ENCODE measurements at regions not wholly inside any gene's neighbourhood (a gene's known extent, or its start where the extent isn't known, plus 50 kb on each side); places are given as distances from the start of the nearest gene placed in this dataset.
"Not testable (repeated sequence)": the region's sequence is repeated elsewhere in the genome, so short reads cannot be mapped to it uniquely, and the experiment has no call there.

- FAIRE-seq: peak; percentile 90
These were observed 232.8 kb upstream of the RASGEF1B start for GRCh38 chr4:81704461-81704860.

GRCh38 chr4:81700189-81700588 is 228.5 kb upstream of the RASGEF1B start:
- FAIRE-seq: no peak

- no peak for FAIRE-seq
These were observed 227.0 kb upstream of the RASGEF1B start for GRCh38 chr4:81698538-81699296.

GRCh38 chr4:81694176-81694913 is 222.6 kb upstream of the RASGEF1B start:
- no peak for FAIRE-seq

GRCh38 chr4:81690871-81691270 is 219.2 kb upstream of the RASGEF1B start:
- FAIRE-seq: no peak

DNA sequence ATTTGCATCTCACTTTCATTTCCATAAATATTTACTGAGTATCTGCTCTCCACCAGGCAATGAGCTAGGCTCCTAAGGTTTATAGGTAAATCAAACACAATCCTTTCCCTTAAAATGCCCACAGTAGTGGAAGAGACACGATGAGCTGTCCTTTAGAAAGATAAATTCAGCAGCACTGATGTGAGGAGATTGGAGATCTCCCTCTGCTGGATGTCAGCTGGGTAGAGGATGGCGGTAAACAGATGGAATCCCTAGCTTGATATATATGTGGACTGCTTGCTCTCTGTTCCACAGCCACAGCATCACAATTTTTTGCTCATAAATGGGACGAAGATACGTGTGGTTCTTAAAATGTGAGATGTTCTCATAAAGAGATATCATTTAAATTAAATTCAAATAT is 216.4 kb upstream of the RASGEF1B start:
- no peak for FAIRE-seq

- FAIRE-seq: no peak
These were observed 215.8 kb upstream of the RASGEF1B start for GRCh38 chr4:81687471-81687870.

DNA sequence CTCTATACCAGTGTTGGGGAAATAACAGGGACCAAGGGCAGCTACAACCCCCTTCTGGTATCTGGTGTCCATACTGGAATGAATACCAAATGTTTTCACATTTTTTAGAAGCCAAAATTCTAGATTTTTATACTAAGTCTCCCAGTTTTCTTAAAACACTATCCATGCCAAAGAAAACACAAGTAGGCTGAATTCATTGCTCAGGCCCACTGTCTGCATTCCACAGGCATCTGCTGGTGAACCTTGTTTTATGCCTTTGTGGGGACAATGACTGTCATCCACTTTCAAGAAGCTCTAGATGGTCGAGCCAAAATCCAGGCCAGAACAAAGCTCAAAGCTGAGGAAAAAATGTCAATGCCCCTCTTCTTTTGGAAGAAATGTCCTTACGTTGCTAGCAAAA is 213.4 kb upstream of the RASGEF1B start:
- no peak for FAIRE-seq

GRCh38 chr4:81684352-81684751 is 212.6 kb upstream of the RASGEF1B start:
- FAIRE-seq: no peak

- FAIRE-seq: no peak
These were observed 210.8 kb upstream of the RASGEF1B start for GRCh38 chr4:81682492-81682891.

GRCh38 chr4:81679315-81679714 is 207.6 kb upstream of the RASGEF1B start:
- no peak for FAIRE-seq

- FAIRE-seq: no peak
These were observed 207.1 kb upstream of the RASGEF1B start for GRCh38 chr4:81678801-81679200.

- no peak for FAIRE-seq
These were observed 204.8 kb upstream of the RASGEF1B start for GRCh38 chr4:81676537-81676936.

DNA sequence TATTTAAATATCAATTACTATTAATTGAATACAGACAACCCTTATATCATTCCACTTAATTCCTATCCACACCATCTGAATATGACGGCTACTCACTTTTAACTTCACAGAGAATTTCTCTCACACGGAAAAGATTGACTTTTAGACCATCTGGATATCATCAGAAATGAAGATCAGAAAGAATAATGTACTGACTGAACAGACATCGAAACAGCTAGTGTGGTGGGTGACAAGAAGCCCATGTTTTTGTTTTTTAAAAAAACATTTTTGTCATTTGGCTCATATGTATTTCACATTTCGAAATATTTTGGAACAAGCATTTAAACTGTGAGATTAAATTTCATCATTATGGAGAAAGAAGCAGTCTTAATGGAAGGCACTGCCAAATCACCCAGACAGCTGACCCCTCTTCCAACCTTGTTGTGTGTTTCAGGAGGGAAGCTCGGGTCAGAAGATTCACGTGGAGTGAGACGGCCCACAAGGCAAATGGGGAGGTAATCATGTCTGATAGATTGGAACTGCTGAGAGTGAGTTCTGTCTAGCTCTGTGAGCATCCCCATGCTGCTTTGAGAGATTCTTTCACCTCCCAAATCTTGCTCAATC is 204.2 kb upstream of the RASGEF1B start:
- peak; percentile 18 for FAIRE-seq

DNA sequence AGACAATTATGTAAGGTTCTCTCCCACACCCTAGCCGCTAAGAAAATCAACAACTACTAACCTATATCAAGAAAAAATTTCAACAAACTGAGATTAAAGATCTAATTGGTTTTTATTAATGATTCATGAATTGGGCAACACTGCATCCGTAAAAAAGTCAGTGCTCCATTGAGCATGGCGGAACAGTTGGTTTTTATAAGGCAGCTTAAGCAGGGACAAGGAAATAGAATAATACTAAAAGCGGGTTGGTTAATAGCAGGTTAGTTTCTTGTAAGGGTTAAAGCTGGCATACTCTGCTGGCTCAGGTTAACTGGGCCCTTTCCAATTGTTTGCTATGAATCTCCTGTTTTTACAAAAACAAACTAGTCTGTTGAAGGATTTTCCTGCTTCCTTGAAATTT is 202.3 kb upstream of the RASGEF1B start:
- no peak for FAIRE-seq

- FAIRE-seq: not testable (repeated sequence)
These were observed 196.6 kb upstream of the RASGEF1B start for GRCh38 chr4:81668328-81668727.

DNA sequence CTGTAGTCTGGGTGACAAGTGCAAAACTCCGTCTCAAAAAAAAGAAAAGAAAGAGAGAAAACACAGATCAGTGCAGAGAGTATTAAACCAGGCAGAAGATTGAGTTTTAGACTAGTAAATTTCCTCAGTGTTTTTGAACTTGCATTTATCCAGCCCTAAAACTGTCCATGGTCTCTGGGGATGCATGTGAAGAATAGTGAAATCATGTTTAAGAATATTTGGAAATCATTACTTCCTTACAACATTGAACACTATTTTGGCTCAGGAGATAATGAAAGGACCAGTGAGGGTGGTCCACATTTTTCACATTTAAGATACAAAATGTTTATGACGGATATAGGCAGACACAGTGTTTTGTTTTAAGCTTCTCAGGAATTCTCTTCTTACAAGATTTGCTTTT is 195.8 kb upstream of the RASGEF1B start:
- no peak for FAIRE-seq

- FAIRE-seq: no peak
These were observed 194.8 kb upstream of the RASGEF1B start for GRCh38 chr4:81666491-81666890.

GRCh38 chr4:81665649-81666048 is 193.9 kb upstream of the RASGEF1B start:
- no peak for FAIRE-seq

DNA sequence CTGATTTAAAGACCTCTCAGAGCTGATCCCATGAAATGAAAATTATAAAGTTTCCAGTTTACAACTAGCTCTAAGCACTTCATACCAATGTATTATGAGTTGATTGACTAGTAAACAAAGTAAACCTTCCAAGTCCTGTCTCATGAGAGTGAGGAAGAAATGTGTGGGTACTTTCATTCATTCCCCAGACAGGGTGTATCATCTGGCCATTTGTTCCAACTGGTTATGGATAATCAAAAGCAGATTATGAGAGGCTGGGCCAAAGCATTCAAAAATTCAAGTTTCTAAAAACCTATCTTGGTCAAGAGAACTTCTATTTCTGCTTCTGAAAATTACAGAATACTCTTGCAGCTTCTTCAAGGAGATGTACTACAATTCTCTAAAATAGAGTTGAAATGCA is 193.3 kb upstream of the RASGEF1B start:
- no peak for FAIRE-seq

DNA sequence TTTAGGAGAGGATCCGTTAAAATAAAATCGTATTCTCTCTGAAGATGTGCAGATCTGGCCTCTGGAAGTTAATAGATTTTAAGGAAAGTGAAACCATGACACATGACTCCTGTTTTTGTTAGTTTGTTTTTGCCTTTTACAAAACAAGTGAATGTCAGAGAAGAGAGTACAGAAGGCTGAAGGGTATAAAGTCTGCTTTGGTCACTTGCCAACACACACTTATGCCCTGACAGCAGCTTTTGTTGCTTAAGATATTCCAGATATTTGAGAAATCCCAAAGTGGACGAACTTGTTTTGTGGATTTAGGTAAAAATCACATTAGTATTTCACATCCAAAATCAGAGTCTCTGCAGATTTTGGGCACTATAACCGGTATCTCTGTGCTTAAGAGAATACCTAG is 192.4 kb upstream of the RASGEF1B start:
- peak; percentile 33 for FAIRE-seq

DNA sequence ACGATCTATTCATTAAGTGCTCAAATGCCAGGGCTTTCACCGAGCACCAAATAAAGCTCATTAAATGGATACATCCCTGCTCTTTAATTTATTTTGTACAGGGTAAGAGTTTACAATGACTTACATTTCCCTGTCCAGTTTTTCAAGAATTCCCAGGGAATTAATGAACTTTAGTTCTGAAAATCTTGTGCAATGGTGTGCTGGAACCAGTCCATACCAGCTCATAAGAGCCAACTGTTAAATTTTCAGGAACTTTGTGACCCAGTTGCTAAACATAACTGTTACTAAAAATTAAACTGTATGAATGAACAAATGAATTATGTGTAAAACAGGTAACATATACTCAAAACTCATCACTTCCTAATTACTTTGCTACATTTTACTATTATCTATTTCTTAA is 191.7 kb upstream of the RASGEF1B start:
- no peak for FAIRE-seq

DNA sequence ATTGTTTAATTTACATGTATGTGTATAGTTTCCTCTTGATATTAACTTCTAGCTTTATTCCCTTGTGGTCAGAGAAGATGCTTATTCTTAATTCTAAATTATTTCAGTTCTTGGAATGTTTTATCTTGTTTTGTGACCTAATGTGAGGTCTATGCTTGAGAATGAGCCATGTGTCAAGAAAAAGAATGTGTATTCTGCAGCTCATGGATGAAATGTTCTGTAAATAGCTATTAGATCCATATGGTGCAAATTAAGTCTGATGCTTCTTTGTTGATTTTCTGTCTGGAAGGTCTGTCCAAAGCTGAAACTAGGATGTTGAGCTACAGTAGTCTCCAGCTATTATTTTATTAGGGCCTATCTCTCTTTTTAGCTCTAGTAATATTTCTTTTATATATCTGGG is 187.3 kb upstream of the RASGEF1B start:
- no peak for FAIRE-seq

GRCh38 chr4:81652069-81652478 is 180.4 kb upstream of the RASGEF1B start:
- FAIRE-seq: no peak

Measured in endometrium (tissue), 2 donors.